ENCODE measurements at regions not wholly inside any gene's neighbourhood (a gene's known extent, or its start where the extent isn't known, plus 50 kb on each side); places are given as distances from the start of the nearest gene placed in this dataset.
"Not testable (repeated sequence)": the region's sequence is repeated elsewhere in the genome, so short reads cannot be mapped to it uniquely, and the experiment has no call there.

DNA sequence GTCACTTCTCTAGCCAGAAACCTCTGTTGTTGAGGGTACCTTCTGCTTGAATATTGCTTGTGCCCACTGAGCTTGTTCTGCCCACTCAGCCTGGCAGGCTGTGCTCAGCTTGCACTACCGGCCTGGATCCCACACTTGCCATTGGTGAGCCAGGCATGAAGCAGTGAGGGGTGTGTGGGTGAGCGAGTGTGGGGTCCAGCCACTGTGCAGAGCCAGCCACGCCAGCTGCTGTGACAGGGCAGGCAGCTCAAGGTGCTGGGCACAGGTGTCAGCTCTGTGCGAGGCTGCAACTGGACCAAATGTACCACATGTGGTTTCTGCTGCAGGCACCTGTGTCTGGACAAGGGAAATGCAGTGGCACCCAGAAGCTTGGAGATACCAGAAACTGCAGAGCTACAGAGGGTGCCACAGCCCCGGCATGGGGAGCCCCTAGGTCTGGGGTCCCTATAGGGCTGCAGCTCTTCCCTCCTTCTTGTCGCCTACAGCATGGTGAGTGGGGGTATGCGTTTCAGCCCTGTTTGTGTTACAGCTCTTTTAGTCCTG, 305.1 kb upstream of the RIOK2 start:
- DNase-seq (ENCODE audit: low spot score) = no peak

DNA sequence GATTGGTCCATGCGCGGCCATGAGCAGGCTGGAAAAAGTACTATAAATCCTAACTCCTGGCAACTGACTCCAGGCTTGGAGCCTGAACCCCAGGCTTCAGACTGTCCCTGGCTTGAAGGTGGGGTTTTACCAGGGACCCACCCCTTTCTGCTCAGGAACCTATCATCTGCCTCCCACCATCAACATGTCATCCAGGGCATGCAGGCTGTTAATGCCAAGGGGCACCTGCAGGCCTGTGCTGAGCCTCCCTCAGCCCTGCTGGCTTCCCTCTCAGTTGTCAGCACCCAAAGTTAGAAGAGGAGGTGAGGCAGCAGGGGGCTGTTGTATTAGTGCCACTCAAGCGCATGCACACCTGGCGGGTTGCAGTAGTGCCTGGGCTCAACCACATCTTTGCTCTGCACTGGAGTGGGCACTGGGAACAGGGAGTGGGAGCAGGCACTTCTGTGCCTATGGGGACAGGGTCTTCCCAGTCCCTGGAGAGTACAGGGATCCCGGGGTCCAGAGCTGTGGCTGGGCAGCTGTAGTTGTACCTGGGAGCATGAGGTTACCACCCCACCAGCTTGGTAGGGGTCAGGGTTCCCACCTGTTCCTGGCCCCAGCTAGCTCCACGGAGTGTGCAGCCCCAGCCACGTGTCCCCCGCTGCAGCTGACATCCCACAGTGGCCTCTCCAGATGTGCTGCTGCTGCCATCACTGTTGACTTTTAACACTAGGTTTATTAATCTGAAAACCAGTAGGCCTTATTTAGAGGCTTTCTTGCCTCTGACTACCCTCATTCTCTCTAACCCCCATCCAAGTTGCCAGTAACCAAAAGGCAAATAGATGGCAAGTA, 306.2 kb upstream of the RIOK2 start:
- no peak for DNase-seq (ENCODE audit: low spot score)

DNA sequence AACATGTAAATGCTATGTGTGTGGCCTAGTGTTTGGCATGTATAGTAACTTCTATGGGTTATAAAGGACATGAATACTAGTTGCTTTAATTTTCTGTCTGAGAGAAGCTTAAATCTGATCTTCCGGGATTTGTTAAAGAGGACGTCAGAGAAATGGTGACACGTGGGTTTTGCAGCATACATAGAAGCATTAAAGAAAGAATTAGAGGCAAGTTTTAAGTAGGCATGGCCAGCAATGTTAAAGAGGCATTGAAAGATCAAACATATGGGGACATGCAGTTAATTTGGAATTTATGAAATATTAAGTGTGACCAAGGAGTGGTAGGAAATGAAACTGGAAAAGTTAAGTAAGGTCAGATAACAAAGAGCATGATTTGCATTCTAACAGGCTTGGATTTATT, 311.4 kb upstream of the RIOK2 start:
- no peak for DNase-seq (ENCODE audit: low spot score)

DNA sequence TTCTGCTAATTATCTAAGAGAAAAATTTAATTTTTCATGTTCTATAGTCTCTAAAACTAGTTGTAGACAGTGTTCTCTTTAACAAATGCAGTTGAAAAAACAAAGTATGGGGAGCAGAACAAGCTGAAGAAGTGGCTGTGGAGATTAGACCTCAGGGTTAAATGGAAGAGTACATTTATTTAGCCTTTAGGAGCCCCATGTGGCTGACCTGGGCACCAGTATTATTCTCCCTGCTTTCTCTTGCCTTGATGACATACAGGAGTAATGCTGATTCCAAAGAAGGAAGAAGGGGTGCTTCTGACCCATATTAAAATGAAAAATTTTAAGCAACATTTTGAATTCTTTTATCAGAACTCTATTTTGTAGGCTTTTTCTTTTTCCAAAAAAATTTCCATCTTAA, 312.3 kb upstream of the RIOK2 start:
- DNase-seq (ENCODE audit: low spot score) = no peak

DNA sequence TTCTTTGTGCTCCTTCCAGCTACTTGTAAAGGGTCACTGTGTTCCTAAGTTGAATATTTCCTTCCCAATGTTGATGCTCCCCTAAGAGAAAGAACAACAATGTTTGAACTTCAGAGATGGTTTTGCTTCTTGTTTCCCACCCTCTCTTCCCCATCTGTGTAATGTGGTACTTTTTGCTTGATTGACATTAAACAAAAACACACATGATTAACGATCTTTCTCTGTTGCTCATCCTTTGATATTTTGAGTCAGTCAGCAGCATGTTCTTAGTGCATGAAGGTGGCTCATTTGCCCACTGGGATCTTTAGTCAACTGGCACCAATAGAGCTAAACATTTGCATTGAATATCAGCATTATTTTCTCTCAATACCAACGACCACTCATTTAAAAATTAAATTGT, 313.0 kb upstream of the RIOK2 start:
- no peak for DNase-seq (ENCODE audit: low spot score)

DNA sequence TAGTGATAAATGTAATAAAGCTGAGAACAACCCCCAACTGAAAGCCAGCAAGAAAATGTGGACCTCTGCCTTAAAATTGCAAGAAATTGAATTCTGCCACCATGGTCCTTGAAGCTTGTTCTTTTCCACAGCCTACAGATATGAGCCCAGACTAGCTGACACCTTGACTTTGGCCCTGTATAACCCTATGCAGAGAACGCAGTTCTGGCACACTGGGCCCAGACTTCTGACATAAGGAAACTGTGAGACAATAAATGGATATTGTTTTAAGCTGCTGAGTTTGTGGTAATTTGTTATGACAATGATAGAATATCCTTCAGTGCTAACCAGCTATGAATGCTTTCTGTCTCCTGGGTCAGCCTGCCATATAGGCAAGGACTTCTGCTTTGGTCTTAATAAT, 315.6 kb upstream of the RIOK2 start:
- DNase-seq (ENCODE audit: low spot score) = no peak

DNA sequence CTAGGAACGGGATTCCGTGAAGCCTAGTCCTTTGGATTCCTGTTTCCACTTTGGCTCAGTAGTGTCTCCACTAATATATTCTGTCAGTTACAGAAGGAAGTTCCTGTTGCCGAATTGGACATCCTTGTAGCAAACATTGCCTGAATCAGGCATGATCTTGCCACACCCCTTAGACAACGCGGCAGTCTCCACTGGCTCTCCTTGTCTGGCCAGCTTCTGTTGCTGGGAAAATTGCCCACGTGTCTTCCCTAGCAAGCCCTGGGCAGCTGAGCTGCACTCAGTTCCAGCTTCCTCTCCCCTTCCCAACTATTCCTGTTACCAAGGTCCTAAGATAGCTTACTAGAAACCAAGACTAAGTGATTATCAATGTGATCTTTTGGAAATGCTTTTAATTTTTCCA, 316.6 kb upstream of the RIOK2 start:
- DNase-seq (ENCODE audit: low spot score) = peak; percentile 71

DNA sequence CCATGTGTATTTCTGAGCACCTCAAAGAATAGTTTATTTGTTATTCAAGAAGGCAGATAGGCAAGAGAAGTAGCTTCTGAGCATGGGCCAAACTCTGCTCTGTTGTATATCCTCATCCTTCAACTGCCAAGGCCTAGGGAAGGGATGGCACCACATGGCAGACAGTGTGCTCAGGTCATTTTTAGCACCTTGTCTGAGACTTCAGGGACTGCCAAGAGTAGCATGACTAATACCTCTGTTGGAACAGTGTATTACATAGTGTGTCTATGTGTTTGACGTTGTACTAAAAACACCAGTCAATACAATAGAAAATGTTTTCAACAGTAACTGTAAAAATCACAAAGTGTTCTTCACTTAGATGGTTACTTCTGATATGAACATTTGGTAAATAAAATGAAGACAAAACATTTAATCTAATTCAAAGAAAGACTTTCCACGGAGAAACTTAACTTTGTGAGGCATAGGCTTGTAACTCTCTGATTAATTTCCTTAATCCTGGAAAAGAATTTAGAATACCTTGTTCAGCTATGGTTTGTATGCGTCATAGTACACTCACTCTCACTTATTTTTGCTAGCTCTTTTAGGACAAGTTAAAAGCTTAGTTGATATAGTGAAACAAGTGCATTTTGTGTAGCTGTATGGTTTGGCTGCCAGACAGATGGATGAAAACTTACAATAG, 318.4 kb upstream of the RIOK2 start:
- DNase-seq (ENCODE audit: low spot score) = no peak

DNA sequence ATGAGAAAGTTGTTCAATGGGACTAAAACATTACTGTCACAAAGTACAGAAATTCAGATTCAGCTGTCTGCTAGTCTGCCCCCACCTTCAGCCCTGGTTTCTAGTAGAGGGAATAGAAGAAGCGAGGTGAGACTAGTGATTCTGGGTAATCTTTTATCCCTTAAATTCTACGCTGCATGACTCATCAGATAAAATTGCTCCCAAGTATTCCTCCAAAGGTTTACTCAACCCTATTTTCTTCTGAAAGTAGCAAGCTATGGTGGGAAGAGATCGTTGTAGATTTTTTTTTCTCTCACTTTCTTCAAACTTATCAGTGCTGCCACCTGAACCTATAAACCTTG, 318.9 kb upstream of the RIOK2 start:
- DNase-seq (ENCODE audit: low spot score) = no peak

DNA sequence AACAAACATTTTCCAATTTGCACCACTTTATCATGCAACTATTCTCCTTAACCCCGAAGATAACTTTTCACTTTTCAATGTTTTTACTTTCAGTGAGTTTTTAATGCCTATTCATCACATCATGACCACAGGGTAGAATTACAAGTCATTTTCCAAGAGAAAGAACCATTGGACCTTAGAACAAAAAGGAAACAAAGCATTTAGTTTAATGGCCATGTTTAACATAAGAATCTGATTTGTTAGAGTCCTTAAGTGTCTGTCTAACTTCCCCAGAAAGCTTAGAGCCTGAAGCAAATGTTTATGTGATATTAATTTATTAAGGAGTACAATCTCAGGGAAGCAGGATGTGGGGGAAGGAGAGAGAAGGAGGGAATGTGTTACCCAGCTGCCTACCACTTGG, 325.8 kb upstream of the RIOK2 start:
- no peak for DNase-seq (ENCODE audit: low spot score)

DNA sequence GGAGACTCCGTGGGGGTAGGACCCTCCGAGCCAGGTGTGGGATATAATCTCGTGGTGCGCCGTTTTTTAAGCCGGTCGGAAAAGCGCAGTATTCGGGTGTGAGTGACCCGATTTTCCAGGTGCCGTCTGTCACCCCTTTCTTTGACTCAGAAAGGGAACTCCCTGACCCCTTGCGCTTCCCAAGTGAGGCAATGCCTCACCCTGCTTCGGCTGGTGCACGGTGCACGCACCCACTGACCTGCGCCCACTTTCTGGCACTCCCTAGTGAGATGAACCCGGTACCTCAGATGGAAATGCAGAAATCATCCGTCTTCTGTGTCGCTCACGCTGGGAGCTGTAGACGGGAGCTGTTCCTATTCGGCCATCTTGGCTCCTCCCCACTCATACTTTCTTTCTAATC, 336.5 kb upstream of the RIOK2 start:
- DNase-seq (ENCODE audit: low spot score) = not testable (repeated sequence)

DNA sequence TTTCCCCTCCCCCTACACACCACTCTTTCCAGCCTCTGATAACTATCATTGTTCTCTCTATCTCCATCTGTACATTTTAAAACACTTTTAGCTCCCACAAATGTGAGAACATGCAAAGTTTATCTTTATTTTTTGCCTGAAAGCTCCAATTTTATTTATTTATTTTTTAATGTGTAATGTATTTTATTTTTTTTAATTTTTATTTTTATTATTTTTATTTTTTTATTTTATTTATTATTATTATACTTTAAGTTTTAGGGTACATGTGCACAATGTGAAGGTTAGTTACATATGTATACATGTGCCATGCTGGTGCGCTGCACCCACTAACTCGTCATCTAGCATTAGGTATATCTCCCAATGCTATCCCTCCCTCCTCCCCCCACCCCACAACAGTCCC, 340.3 kb upstream of the RIOK2 start:
- DNase-seq (ENCODE audit: low spot score) = not testable (repeated sequence)

DNA sequence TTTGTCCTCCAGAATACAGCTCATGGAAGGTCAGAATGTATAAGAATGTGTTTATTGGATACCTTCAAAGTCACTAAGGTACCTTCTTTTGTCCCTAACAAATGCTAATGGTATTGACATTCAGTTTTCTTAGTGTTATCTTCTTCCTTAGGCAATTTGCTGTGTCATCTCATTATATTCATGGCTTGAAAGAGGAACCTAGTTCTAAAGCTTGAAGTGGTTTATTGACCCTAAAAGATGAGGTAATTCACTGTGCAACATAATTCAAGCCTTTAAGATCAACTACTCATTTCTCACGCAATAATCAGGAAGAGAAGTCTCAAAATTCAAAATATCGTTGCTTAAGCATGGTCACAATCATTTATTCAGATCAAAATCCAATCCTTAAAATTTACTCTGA, 342.7 kb upstream of the RIOK2 start:
- DNase-seq (ENCODE audit: low spot score) = no peak

DNA sequence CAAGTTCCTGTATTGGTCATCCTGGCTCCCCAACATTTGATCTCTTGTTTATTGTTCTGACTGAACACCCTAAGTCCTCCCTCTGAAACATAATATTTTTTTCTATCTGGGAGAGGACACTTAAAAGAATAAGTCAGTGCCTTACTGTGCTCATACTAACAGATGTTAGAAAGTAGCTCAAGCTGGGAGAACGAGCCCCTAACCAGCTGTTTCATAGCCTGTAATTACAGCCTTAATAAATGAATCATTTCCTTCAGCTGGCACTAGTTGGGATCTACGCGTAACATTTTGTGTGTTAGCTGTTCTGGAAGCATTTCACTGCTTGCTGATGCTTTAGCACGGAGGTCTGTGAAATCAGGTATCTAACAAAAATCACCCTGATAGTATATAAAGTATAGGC, 345.9 kb upstream of the RIOK2 start:
- DNase-seq (ENCODE audit: low spot score) = peak; percentile 55

DNA sequence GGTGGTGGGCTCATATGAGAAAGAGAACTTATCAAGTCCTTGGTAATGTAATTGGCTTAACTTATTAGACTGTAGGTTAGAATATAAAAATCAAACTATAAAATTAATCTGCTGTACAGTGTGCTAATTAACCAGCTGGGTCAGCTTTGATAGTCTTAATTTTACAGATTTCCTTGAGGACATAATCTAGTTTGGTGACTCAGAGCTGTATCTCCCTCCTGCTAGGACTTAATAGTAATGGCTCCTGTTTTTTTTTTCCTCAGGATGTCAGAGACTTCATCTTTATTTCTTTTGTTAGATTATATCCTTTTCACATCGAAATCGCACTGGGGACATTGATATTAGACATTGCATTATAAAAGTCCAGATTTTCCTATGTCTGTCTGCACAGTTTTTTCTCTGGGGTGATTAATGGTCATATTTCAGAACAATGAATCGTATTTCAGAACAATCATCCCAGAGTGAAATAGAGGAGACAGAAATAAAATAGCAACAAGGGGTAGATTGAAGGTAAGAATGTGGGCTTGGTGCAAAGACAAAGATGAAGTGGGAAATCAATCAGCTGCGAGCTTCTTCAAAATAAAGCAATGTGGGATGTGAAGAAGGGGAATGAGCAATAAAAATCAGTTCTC, 346.4 kb upstream of the RIOK2 start:
- DNase-seq (ENCODE audit: low spot score) = no peak

DNA sequence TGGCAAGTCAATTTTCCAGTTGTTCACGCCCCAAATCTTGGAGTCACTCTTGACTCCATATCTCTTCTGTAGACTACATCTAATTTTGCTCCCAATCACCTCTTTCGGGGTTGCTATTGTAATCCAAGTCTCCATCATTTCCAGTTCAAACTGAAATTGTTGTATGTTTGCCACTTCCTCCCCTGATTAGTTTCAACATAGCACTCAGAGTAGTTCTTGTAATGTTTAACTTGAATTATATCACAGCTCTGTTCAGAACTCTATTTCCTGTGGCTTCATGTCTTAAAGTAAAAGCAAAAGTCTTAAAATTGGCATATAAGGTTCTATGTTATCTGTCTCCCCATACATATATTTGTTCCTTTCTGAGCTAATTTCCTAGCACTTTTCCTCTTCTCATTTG, 348.5 kb upstream of the RIOK2 start:
- DNase-seq (ENCODE audit: low spot score) = no peak

DNA sequence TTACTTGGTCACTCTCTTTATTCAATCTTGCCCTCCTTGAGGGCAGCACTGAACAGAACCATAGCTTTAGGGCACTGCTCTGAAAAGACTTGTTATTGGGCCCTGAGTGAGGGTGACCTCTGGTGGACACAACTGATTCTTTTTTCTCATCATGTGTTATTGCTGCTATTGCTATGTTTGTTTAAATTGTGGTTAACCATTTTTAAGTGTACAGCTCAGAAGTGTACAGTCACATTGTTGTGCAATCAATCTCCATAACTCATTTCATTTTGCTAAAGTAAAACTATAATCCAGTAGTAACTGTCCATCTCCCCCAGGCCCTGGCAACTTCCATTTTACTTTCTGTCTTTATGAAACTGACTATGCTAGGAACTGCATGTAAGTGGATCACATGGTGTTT, 351.1 kb upstream of the RIOK2 start:
- DNase-seq (ENCODE audit: low spot score) = peak; percentile 78

DNA sequence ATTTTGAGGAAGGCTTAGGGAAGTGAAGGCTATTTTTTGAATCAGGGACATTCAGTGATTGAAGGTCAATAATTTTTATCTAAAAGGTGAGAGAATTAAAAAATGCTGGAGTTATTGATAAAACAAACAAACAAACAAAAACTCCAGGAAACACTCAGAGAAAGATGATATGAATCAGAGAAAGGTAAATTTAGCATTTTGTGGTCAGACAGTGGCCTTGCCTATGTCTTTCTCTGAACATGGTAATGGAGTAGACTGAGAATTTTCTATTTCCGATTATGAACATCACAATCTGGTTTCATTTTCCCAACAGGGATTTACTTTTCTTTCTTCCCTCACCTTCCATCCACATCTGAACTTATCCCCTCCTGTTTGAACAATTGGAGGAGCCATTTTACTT, 353.6 kb upstream of the RIOK2 start:
- no peak for DNase-seq (ENCODE audit: low spot score)

DNA sequence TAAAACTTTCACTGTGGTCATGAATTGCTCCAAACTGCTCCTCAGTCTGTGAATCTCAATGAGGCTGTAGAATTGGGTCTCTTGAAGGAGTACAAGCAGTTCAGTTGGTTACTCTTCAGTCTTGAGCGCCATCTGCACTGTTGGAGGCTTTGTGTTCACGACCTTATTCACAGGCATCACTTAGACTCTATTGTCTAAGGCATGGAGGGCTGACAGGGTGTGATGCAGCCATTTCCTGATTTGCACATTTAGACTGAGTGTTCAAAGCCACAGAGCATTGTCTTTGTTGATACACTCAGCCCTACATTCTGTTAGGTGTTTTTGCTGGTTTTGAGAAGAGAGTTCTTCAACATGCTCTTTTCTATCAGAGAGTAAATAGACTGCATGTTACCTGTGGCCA, 355.9 kb upstream of the RIOK2 start:
- DNase-seq (ENCODE audit: low spot score) = no peak

DNA sequence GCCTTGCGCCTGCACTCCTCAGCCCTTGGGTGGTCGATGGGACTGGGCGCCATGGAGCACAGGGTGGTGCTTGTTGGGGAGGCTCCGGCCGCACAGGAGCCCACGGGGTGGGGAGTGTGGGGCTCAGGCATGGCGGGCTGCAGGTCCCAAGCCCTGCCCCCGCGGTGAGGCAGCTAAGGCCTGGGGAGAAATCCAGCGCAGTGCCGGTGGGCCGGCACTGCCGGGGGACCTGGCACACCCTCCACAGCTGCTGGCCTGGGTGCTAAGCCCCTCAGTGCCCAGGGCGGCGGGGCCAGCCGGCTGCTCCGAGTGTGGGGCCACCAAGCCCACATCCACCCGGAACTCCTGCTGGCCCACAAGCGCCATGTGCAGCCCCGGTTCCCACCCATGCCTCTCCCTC, 358.8 kb upstream of the RIOK2 start:
- DNase-seq (ENCODE audit: low spot score) = no peak

DNA sequence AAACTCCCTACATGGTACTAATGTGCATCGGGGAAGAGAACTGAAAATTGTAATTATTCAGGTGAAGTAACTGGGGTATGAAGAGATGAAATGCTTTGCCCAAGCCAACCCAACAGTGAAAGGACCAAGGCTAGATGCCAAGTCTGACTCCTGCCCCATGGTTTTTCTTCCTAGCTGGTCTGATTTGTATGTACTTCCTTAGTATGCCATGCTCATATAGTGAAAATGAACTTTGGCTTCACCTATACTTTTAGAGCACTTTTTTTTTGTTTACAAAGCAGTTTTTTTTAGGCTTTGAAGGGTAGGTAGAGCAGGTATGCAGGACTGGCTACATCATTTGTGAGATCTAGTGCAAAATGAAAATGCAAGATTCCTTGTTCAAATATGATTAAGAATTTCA, 359.4 kb upstream of the RIOK2 start:
- no peak for DNase-seq (ENCODE audit: low spot score)

DNA sequence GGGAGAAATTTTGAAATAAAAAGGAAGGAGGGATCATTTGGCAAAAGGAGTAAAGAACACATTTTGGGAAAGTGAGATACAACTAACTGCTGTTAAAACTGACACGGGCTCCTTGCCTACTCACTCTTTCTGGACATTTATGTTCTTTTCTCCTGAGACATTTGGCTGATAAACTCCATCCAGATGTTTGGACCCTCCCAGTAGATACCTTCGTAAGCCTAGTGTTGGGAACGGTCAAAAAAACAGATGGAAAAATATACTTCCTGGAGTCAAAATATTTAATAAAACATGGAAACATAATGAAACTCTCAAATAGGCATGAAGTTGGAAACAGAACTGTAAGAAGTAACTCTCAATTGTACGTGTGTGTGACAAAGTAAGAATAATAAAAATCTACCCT, 360.1 kb upstream of the RIOK2 start:
- DNase-seq (ENCODE audit: low spot score) = no peak

DNA sequence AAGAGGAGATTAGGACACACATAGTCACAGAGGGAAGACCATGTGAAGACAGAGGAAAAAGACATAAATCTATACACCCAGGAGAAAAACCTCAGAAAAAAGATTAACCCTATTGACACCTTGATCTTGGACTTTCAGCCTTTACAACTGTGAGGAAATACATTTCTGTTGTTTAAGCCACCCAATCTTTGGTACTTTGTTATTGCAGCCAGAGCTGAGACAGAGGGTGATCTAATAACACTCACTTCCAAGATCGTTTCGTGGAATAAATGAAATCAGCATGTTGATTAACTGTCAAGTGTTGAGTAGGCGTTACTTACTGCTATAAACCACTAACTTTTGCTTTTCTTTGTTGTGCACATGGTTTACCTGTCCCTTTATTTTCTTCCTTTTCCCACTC, 361.2 kb upstream of the RIOK2 start:
- no peak for DNase-seq (ENCODE audit: low spot score)

All from AG20443 (cell line).